OCI-LY3 (cell line): ENCODE measurements at regions not wholly inside any gene's neighbourhood (a gene's known extent, or its start where the extent isn't known, plus 50 kb on each side); places are given as distances from the start of the nearest gene placed in this dataset.

Experiments
- EZH2phosphoT487 ChIP-seq: fragments of 200-600 bp; shearing (Covaris generic); IDR thresholded peaks from 2 replicates; pipeline ENCODE4 v1.6.1; 2018; ENCODE audit warnings: antibody characterized with exemption, mixed run types, low read depth
- TF ChIP-seq, protein P1 (sequence below): fragments of 200-600, 300-600 bp; sonication (generic); IDR thresholded peaks from 2 replicates; pipeline ENCODE4 v1.5.1; 2014; ENCODE audit warnings: antibody characterized with exemption, low read length, low read depth

DNA sequence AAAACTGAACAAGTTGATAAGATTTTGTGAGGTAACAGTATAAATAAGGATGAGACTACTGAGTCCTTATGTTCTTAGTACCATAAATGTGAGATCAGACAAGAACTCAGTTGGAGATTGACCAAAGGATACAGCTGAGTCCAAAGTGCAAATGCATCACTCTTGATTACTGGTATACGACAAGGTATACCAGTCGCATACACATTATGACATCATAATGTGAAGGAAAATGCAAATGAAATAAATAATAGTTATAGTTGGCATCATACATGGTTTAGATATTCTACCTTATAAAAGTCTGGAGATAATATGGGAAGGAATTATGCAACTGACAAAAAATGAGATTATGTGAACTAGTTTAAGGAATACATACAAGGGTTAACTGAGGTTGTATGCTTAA, 476.3 kb upstream of the STXBP6 start:
- TF ChIP-seq, protein P1, sequence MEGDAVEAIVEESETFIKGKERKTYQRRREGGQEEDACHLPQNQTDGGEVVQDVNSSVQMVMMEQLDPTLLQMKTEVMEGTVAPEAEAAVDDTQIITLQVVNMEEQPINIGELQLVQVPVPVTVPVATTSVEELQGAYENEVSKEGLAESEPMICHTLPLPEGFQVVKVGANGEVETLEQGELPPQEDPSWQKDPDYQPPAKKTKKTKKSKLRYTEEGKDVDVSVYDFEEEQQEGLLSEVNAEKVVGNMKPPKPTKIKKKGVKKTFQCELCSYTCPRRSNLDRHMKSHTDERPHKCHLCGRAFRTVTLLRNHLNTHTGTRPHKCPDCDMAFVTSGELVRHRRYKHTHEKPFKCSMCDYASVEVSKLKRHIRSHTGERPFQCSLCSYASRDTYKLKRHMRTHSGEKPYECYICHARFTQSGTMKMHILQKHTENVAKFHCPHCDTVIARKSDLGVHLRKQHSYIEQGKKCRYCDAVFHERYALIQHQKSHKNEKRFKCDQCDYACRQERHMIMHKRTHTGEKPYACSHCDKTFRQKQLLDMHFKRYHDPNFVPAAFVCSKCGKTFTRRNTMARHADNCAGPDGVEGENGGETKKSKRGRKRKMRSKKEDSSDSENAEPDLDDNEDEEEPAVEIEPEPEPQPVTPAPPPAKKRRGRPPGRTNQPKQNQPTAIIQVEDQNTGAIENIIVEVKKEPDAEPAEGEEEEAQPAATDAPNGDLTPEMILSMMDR, result no peak
- TF ChIP-seq EZH2phosphoT487, result no peak
